Lung microvascular endothelial cell (primary cell): ENCODE measurements at regions not wholly inside any gene's neighbourhood (a gene's known extent, or its start where the extent isn't known, plus 50 kb on each side); places are given as distances from the start of the nearest gene placed in this dataset.

Source experiments
- DNase-seq, 2 donors: peaks; one replicate each; pipeline versions ENCODE4 v3.0.0 to v3.0.0-alpha.2; 2010; ENCODE audit warnings: low read depth in 2 of 2

- no peak for DNase-seq
Measured at GRCh38 chr2:125042727-125043126, 1017.6 kb downstream of the CNTNAP5 start.

- DNase-seq = no peak
Measured at GRCh38 chr2:125070726-125071505, 1045.8 kb downstream of the CNTNAP5 start.

GRCh38 chr2:125073440-125073839 lies 1048.4 kb downstream of the CNTNAP5 start:
- DNase-seq = no peak

- no peak for DNase-seq
Measured at GRCh38 chr2:125085904-125086303, 1060.8 kb downstream of the CNTNAP5 start.

- no peak for DNase-seq
Measured at GRCh38 chr2:125086313-125087184, 1061.5 kb downstream of the CNTNAP5 start.

GRCh38 chr2:125092276-125093009 lies 1067.4 kb downstream of the CNTNAP5 start:
- no peak for DNase-seq

GRCh38 chr2:125095826-125096225 lies 1070.7 kb downstream of the CNTNAP5 start:
- DNase-seq = no peak

GRCh38 chr2:125106710-125107109 lies 1081.6 kb downstream of the CNTNAP5 start:
- no peak for DNase-seq

- no peak for DNase-seq
Measured at GRCh38 chr2:125107446-125107845, 1082.4 kb downstream of the CNTNAP5 start.

- no peak for DNase-seq
Measured at GRCh38 chr2:125108251-125108650, 1083.2 kb downstream of the CNTNAP5 start.

GRCh38 chr2:125125902-125126301 lies 1100.8 kb downstream of the CNTNAP5 start:
- no peak for DNase-seq

GRCh38 chr2:125160947-125161346 lies 1135.9 kb downstream of the CNTNAP5 start:
- DNase-seq = no peak

GRCh38 chr2:125167152-125167551 lies 1142.1 kb downstream of the CNTNAP5 start:
- DNase-seq = no peak

GRCh38 chr2:125167820-125168219 lies 1142.7 kb downstream of the CNTNAP5 start:
- no peak for DNase-seq

GRCh38 chr2:125168442-125168841 lies 1143.4 kb downstream of the CNTNAP5 start:
- no peak for DNase-seq

- DNase-seq = no peak
Measured at GRCh38 chr2:125169022-125169763, 1144.1 kb downstream of the CNTNAP5 start.

GRCh38 chr2:125169764-125170146 lies 1144.7 kb downstream of the CNTNAP5 start:
- no peak for DNase-seq

- no peak for DNase-seq
Measured at GRCh38 chr2:125172181-125172580, 1147.1 kb downstream of the CNTNAP5 start.

- DNase-seq = no peak
Measured at GRCh38 chr2:125175415-125175814, 1150.3 kb downstream of the CNTNAP5 start.

GRCh38 chr2:125185691-125186270 lies 1160.7 kb downstream of the CNTNAP5 start:
- DNase-seq = no peak

GRCh38 chr2:125207431-125207830 lies 1182.3 kb downstream of the CNTNAP5 start:
- DNase-seq = no peak
